OCI-LY1 (cell line): ENCODE measurements at regions not wholly inside any gene's neighbourhood (a gene's known extent, or its start where the extent isn't known, plus 50 kb on each side); places are given as distances from the start of the nearest gene placed in this dataset.

Source experiments
- CTCF ChIP-seq: fragments of 200-600 bp; sonication (generic), shearing (Covaris generic); IDR thresholded peaks from 2 replicates; pipeline ENCODE4 v1.5.1; 2017; ENCODE audit warnings: mild to moderate bottlenecking, antibody characterized with exemption, low read length, moderate library complexity, mixed read lengths
- EZH2 ChIP-seq: fragments of 200-600 bp; sonication (generic), shearing (Covaris generic); IDR thresholded peaks from 2 replicates; pipeline ENCODE4 v1.8.0; 2017; ENCODE audit warnings: borderline replicate concordance, mixed run types, mild to moderate bottlenecking, antibody characterized with exemption, low read length, moderate library complexity, mixed read lengths

GRCh38 chr16:17776888-17777287 is 306.1 kb upstream of the XYLT1 start:
- TF ChIP-seq EZH2 (no peak), CTCF (no peak)
